Right lobe of liver (tissue), 6 donors: ENCODE measurements at regions not wholly inside any gene's neighbourhood (a gene's known extent, or its start where the extent isn't known, plus 50 kb on each side); places are given as distances from the start of the nearest gene placed in this dataset.

ENCODE experiments used
- ATAC-seq, 4 donors: fragments of 200-7000 bp; cut with Tn5 transposase; one replicate each; pipeline ENCODE4 v1.9.1; 2020; ENCODE audit warnings: mild to moderate bottlenecking in 4 of 4, moderate library complexity in 4 of 4
- DNase-seq, 3 donors: peaks; one replicate each; pipeline ENCODE4 v3.0.0-alpha.2; 2020
- H3K27ac ChIP-seq, 3 donors: fragments of 200-600 bp; one replicate each; pipeline ENCODE4 v1.8.0; 2022
- H3K27me3 ChIP-seq, 2 donors: fragments of 200-600 bp; one replicate each; pipeline ENCODE4 v1.8.0; 2022
- H3K36me3 ChIP-seq, 4 donors: fragments of 200-600 bp; sonication (generic) in 1 of 4; one replicate each; pipeline versions ENCODE4 v1.5.1 to v1.8.0; 2017 to 2022; ENCODE audit warnings: control low read depth in 1 of 4
- H3K4me1 ChIP-seq, 4 donors: fragments of 200-600 bp; sonication (generic) in 1 of 4; one replicate each; pipeline versions ENCODE4 v1.5.1 to v1.8.0; 2017 to 2022; ENCODE audit warnings: control low read depth in 1 of 4
- H3K4me3 ChIP-seq, 3 donors: fragments of 200-600 bp; one replicate each; pipeline ENCODE4 v1.8.0; 2022
- H3K9me3 ChIP-seq, 4 donors: fragments of 200-600 bp; sonication (generic) in 1 of 4; one replicate each; pipeline versions ENCODE4 v1.5.1 to v1.8.0; 2017 to 2022; ENCODE audit warnings: control low read depth in 1 of 4
- POLR2A ChIP-seq: fragments of 450-650 bp; IDR thresholded peaks from one replicate; pipeline ENCODE4 v1.6.1; 2017; ENCODE audit warnings: antibody characterized with exemption, mild to moderate bottlenecking
- WGBS: methylation state at CpG from one replicate; pipeline ENCODE4 v1.1.6; 2018; ENCODE audit warnings: low coverage, low lambda C conversion rate; ENCODE audit not compliant: insufficient coverage; ENCODE audit errors: missing lambda C conversion rate; 5-methylcytosine and 5-hydroxymethylcytosine counted together
- intact Hi-C, 2 donors: fragments of 100-400 bp; cut with DNase I; formaldehyde crosslinking; loops; one replicate each; pipeline versions ENCODE4 v1.11.2 to v1.14.1; 2022
- TF ChIP-seq, protein P1 (sequence below), 4 donors: fragments of 200-600 bp in 3 of 4; fragments of 450-650 bp in 1 of 4; IDR thresholded peaks; one replicate each; pipeline versions ENCODE4 v1.5.1 to v1.8.0; 2016 to 2022; ENCODE audit warnings: antibody characterized with exemption in 4 of 4, mild to moderate bottlenecking in 2 of 4
- donor health status: DM: no; HTN: yes; CAD: no.
- donor health status: DM: no; HTN: no; CAD: no.
- donor health status: DM: no; HTN: no; CAD: no.
- donor health status: DM: no; HTN: yes; CAD: no.
- donor health status: DM: no; HTN: yes; CAD: no.

DNA sequence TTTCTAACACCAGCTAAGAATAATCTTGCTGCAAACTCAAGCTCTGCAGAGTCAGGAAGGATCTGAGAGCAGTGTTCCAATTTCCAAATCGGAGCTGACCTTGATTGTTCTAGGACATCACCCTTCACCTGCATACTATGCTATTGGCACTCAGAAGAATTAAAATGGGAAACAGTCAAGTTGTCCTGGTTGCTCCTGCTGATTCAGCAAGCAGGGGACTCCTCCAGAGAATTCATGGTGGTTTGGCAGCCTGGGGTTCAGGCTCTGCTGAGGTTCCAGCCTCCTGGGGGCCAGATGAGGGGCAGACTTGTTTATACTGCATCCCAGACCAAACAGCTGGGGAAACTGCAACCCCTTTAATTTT lies 213.7 kb upstream of the ADAMTS9 start:
- TF ChIP-seq, protein P1, sequence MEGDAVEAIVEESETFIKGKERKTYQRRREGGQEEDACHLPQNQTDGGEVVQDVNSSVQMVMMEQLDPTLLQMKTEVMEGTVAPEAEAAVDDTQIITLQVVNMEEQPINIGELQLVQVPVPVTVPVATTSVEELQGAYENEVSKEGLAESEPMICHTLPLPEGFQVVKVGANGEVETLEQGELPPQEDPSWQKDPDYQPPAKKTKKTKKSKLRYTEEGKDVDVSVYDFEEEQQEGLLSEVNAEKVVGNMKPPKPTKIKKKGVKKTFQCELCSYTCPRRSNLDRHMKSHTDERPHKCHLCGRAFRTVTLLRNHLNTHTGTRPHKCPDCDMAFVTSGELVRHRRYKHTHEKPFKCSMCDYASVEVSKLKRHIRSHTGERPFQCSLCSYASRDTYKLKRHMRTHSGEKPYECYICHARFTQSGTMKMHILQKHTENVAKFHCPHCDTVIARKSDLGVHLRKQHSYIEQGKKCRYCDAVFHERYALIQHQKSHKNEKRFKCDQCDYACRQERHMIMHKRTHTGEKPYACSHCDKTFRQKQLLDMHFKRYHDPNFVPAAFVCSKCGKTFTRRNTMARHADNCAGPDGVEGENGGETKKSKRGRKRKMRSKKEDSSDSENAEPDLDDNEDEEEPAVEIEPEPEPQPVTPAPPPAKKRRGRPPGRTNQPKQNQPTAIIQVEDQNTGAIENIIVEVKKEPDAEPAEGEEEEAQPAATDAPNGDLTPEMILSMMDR (IDR thresholded peaks at IDR 0.05), result no peak
- no peak for TF ChIP-seq POLR2A
- DNase-seq, result no peak
- intact Hi-C loops, result no loop called here
- WGBS, result 20% methylated on average over 1 of the region's 1 CpG
- Histone ChIP-seq H3K9me3 (no peaks in the 10 kb centered on the region), H3K4me1 (no peaks in the 10 kb centered on the region), H3K27ac (no peak overlapping the region), H3K36me3 (no peaks in the 10 kb centered on the region), H3K27me3 (no peaks in the 10 kb centered on the region), H3K4me3 (no peak overlapping the region)
- peak; percentile 43 to 74 (median 54) for ATAC-seq

DNA sequence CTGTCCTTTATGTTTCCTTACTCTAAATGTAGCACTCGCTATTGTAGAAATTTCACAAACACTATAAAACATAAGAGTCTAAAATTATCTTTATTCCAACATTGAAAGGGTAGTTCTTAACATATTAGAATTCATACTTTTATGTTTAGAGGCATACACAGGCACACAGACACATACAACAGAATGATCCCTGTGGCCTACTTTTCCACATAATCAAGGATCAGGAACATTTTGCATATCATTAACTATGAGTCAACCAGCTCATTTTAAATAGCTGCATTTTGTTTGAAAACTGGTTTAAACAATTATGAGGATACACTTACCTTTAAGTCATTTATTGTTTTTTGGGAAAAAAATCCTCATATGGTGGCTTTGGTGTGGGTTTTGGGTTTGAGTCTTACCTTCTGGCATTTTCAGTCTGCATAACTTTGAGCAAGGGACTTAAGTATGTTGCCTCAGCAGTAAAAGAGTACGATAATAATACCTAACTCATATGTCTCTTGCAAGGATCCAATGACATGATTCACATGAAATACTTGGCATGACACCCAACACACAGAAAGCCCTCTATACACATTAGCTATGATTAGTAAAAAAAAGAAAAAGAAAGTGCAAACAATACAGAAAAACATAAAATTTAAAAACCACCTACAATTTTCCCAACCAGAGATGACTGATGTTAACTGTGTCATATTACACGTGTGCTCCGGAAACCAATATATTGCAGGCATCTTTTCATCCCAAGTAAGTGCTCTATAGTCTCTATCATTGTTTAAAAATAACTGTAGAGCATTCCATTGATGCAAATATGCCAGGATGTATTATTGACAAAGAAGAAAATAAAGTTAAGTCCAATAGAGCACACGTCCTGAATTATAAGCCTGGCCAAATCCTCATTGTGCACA lies 213.1 kb upstream of the ADAMTS9 start:
- intact Hi-C loops, result no loop called here
- H3K27ac ChIP-seq, result no peak overlapping the region
- no peak for TF ChIP-seq POLR2A
- TF ChIP-seq, protein P1 (IDR thresholded peaks at IDR 0.05), result no peak
- no peak overlapping the region for H3K4me3 ChIP-seq
- ATAC-seq (no peak), DNase-seq (no peak)
- no peaks in the 10 kb centered on the region for H3K36me3 ChIP-seq
- H3K4me1 ChIP-seq, result no peaks in the 10 kb centered on the region
- no peaks in the 10 kb centered on the region for H3K9me3 ChIP-seq
- WGBS, result 77% methylated on average over 5 of the region's 5 CpGs
- no peaks in the 10 kb centered on the region for H3K27me3 ChIP-seq

DNA sequence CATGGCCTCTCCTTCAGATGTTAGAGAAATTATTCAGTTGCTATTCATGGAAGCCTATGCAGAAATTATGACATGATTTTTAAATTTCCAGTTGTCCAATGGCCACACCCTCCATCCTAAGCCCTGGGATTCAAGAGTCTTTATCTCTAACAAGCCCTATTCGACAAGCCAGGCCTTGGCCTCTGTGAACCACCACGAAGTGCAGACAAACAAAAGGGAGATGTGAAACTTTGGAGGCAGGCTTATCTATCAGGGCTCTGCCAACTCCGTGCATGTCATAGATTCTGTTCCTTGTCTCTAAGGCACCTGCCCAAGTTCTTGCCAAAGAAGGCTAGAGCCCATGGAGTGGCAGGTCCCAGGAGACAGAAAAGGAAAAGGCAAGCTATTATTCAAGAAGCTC lies 212.4 kb upstream of the ADAMTS9 start:
- intact Hi-C loops, result no loop called here
- DNase-seq, result no peak
- ATAC-seq, result no peak
- Histone ChIP-seq H3K4me3 (no peak overlapping the region), H3K27ac (no peak overlapping the region), H3K9me3 (no peaks in the 10 kb centered on the region), H3K27me3 (no peaks in the 10 kb centered on the region), H3K36me3 (no peaks in the 10 kb centered on the region), H3K4me1 (no peaks in the 10 kb centered on the region)
- 54% methylated on average over 3 of the region's 3 CpGs for WGBS
- no peak for TF ChIP-seq POLR2A
- TF ChIP-seq, protein P1 (IDR thresholded peaks at IDR 0.05), result no peak

DNA sequence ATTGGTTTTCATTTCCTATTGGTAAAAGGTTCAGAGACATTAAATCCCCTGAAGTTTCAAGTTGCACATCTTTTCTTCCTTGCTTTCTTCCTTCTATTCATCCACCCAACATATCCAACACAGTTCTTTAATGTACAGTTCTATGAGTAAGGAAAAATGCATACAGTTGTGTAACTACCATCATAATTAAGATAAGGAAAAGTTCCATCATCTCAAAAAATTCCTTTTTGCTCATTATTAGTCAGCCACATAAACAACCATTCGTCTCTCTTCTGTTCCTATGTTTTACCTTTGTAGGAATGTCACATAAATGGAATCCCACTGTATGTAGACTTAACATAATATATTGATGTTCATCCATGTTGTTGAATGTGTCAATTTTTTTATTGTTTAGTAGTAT lies 211.1 kb upstream of the ADAMTS9 start:
- Histone ChIP-seq H3K27ac (no peak overlapping the region), H3K4me1 (no peaks in the 10 kb centered on the region), H3K27me3 (no peaks in the 10 kb centered on the region), H3K4me3 (no peak overlapping the region), H3K36me3 (no peaks in the 10 kb centered on the region), H3K9me3 (no peaks in the 10 kb centered on the region)
- no peak for DNase-seq
- WGBS, result 50% methylated on average over 1 of the region's 1 CpG
- ATAC-seq, result no peak
- intact Hi-C loops, result no loop called here
- TF ChIP-seq, protein P1 (IDR thresholded peaks at IDR 0.05), result no peak
- TF ChIP-seq POLR2A, result no peak
